M059J (cell line): ENCODE measurements at regions not wholly inside any gene's neighbourhood (a gene's known extent, or its start where the extent isn't known, plus 50 kb on each side); places are given as distances from the start of the nearest gene placed in this dataset.
"Not testable (repeated sequence)": the region's sequence is repeated elsewhere in the genome, so short reads cannot be mapped to it uniquely, and the experiment has no call there.

ENCODE experiments used
- DNase-seq: peaks from one replicate; pipeline ENCODE4 v3.0.0-alpha.2; 2012; ENCODE audit warnings: low read depth

DNA sequence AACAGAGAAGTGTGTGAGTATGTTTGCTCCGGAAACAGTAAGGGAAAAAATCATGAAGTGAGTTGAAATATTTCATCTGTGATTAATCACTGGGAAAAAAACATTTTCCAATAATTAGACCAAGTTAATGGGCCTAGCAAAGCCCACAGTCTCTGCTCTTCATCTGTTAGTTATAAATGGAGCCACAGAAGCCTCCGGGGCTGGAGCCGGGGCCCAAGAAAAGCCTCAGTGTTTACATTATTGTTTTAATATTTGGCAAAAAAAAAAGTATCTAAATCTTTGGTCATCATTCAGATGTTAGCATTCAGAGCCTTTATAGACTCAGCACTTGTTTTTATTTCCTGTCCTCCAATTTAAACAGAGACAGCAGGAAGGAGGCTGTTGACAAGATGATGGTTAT is 115.0 kb downstream of the UBE2U start:
- DNase-seq, result peak; percentile 13

DNA sequence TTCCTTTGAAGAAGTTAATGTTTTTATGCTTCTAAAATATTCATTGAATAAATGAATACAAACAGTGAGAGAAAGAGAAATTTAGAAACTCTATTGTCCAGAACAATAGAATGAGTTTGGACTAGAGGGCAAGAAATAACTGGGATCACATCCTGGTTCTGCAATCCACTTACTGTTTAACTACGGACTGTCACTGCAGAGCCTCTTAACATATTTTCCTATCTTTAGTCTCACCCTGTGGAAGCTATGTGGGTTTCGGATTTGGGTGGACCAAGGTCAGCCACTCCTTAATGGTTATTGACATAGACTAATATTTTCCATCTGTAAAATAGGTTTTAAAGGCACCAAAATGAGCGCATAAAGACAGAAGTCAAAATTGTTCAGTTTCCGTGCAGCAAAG is 116.6 kb downstream of the UBE2U start:
- DNase-seq, result no peak

- peak; percentile 27 for DNase-seq
These were observed 117.0 kb downstream of the UBE2U start for GRCh38 chr1:64320470-64320869.

GRCh38 chr1:64320922-64321614 is 117.6 kb downstream of the UBE2U start:
- no peak for DNase-seq

DNA sequence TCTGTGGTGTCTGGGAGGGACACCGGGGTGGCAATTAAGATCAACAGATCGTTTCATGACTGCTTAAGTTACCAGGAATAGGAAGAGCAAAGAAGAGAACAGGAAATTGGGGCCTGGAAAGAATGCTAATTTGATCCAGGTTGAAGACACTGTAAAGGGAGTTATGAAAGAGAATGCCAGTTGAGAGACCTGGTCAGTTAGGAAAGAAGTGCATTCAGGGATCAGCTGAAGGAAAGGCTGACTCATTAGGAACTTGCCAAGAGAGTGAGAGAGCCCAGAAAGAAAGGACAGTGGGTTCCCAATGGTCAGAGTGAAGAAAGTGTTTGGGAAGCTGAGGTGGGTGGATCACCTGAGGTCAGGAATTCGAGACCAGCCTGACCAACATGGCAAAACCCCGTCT is 119.6 kb downstream of the UBE2U start:
- DNase-seq, result peak; percentile 38

- DNase-seq, result no peak
These were observed 120.5 kb downstream of the UBE2U start for GRCh38 chr1:64323882-64324281.

GRCh38 chr1:64325856-64326255 is 122.4 kb downstream of the UBE2U start:
- DNase-seq, result no peak

DNA sequence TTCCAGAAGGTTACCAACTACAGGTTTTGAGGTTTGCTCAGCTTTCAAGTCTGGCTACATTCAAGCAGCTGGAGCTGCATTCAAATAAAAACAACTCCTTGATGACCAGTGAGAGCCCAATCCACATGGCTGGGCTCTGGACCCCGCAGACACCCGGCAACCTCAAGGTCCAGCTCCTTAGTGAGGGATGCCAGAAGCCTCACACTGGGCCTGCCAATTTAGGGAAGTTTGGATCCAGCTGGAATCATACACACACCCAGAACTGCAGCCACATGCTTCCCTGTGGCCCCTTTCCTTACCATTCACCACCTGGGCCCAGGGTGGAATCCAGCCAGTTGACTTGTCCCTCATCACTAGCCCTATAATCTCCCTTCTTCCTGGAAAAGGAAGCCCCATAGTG is 123.7 kb downstream of the UBE2U start:
- DNase-seq, result no peak

DNA sequence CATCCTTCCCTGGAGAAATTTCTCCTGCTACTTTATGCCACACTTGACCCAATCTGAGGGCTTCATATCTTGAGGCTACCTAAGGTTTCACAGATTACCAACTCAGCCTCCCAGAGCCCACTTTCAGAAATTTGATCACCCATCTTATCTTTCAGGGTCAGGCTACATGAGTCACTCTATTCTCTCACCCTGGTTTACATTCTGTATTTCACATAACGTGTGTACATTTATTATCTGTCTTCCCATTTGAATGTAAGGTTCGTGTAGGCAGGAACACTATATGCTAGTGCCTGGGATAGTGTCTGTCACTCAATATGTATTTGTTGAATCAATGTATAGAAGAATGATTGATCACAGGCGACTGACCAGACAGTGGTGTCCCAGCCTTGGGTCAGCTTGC is 124.8 kb downstream of the UBE2U start:
- DNase-seq, result no peak

GRCh38 chr1:64330839-64331238 is 127.4 kb downstream of the UBE2U start:
- DNase-seq, result no peak

- no peak for DNase-seq
These were observed 132.2 kb downstream of the UBE2U start for GRCh38 chr1:64335636-64336035.

DNA sequence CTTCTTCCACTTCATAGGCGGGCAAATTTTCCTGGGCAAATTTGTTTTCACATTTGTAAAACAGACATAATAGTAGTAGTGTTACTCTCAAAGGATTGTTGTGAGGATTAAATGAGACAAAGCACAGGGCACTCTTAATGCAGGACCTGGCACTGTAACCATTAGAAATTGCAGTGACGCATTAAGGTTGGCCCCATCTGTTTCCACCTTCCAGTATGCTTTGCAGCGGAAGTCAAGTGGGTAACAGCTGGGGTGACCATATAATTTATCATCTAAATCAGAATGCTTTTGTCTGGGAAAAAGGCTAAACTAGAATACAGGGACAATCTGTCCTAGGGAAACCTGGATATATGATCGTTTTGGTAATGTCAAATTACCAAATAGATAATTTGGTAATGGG is 132.5 kb upstream of the CACHD1 start:
- no peak for DNase-seq

DNA sequence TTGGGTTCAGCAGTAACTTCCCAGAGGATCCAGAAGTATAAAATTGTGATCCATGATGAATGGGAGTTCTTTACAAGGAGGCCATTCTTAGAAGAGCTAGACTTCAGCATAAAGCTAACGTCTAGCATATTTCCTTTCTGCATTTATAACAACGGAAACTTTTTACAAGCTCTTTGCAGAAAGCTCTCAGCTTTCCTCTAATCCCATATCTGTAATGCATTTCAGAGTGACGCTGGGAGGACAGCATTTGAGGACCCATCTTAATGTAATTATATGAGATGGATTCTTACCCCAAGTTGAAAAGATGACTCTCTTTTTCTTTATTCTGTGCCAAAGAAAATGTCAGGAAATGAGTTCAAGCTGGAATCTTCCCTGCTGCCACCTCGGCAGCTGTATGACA is 132.0 kb upstream of the CACHD1 start:
- no peak for DNase-seq

DNA sequence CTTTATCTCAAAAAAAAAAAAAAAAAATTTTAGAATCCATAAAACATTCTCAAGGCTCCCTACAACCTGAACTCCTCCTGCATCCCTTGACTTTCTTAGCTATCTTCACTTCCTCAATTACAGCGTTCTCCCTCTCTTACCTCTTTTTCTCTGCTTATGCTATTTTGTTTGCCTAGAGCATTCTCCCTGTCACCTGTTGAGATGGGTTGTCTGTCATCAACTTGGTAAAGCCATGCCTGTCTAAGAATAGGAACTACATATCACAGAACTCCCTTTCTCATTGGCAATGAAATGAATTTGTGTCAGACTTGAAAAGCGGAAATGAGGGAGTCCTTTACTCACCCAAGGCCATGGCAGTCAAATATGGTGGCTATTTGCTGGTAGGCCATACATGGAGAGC is 129.6 kb upstream of the CACHD1 start:
- DNase-seq, result no peak

- DNase-seq, result peak; percentile 99
These were observed 126.7 kb upstream of the CACHD1 start for GRCh38 chr1:64343105-64343822.

DNA sequence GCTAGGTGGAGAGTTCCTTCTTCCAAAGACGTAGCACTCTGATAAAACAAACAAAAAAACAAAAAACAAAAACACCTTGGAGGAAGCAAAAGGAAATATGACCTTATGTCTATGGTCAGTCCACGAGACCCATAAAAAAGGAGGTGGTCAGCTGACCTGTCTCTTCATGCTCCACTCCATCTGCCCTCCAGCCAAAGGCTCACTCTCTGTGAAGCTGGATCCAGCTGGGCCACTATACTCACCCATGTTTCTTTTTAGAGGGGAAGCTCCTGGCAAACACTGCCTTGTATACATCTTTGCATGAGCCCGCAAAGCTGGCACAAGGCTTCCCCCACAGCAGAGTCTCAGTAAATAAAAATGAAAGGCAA is 126.1 kb upstream of the CACHD1 start:
- DNase-seq, result no peak

DNA sequence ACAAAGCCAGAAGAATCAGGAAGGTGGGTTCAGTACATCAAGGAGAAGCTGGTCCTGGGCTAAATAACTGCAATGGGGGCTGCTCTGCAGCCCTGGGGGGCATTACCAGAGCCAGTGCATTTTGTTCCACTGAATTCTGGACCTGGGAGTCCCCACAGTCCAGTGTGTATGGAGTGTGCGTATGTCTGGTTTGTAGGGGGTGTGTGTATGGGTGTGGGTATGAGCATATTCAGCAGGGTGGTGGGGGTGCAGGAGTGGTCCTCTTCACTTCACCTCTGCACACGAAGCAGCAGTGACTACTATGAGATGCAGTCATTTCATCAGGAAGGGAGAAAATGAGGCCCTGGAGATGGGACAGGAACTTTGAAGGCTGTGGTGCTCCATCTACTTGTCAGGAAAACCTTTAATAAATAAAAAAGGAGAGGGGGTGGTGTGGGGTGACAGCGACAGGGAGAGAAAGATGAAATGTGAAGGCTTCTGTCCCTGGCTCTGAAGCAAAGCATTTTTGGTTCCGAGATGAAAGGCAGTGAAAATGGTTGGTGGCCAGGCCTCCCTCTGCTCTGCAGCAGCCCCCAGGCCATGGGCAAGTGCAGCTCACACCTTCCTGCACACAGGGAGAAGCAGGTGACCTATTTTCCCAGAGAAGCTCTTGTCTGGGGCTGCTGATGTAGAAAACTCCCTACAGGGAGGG is 121.5 kb upstream of the CACHD1 start:
- DNase-seq, result no peak

DNA sequence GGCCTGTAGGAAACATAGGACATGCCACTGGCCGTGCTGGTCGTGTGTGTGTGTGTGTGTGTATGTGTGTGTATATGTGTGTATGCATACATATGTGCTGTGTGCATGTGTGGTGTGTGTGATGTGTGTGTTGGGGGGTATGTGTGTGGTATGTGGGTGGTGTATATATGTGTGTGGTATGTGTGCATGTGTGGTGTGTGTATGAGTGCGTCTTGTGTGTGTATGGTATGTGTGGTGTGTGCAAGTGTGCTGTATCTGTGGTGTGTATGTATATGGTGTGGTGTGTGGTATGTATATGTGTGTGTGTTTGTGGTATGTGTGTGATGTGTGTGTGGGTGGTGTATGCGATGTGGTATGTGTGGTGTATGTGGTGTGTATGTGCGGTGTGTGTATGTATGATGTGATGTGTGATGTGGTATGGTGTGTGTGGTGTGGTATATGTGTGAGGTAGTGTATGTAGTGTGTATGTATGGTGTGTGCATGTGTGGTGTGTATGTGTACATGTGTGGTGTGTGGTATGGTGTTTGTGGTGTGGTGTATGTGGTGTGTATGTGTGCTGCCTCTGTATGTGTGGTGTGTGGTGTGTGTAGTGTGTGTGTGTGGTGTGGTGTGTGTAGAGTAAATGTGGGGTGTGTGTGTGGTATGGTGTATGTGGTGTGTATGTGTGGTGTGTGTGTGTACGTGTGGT is 120.8 kb upstream of the CACHD1 start:
- no peak for DNase-seq

DNA sequence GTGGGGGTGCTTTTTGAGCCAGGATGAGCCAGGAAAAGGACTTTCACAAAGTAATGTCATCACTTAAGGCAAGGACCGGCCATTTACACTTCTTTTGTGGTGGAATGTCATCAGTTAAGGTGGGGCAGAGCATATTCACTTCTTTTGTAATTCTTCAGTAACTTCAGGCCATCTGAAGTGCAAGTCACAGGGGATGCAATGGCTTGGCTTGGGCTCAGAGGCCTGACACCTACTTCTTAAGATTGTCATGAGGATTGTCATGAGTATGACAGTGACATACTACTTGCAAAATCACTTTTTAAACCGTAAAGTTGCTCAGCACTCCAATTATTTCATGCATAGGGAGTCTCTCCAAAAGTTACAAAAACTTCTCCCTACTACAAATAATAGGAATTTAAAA is 114.4 kb upstream of the CACHD1 start:
- not testable (repeated sequence) for DNase-seq

DNA sequence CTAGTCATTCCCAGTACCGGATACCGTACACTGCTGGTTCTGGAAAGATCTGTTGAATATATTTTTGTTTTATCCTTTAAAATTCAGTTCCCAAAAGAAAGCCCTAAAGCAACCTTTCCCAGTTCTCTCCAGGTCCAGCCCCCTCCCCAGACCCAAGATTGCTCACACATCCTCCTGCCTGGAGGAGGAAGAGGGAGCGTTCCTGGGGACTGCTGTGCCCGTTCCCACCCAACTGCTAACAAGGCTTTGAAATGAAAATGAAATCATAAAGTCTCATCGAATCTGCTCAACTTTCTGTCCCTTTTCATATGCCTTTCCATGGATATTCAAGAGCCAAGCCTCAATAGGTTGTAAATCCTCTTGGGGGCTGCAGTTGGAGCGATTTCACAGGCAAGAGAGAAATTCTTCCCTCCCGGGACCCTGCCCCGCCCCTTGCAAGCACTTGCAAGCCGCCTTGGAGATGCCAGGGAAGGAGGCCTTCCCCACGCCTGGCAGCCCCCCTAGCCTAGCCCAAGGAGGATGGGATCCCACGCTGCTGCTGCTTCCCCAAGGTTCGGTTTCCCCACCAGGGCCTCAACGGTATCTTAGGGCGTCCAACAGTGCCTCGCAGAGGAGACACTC is 113.2 kb upstream of the CACHD1 start:
- no peak for DNase-seq

- DNase-seq, result no peak
These were observed 112.5 kb upstream of the CACHD1 start for GRCh38 chr1:64357422-64357821.

DNA sequence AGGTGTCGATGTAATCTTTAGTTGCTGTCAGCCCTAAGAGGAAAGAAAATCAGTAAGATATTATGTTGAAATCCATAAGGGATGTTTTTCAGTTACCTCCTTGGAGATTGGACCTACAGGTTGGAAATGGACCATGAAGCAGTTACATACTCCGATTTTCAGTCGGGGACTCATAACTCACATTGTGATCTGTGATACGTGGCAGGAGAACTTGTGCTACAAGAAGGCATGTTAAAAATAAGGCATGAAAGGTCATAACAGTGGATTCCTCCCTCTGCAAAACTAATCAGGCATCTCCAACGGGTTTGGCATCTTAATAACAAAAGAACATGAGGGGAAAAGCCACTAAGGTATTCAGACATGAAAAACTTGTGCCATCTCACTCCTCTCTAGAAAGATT is 111.2 kb upstream of the CACHD1 start:
- no peak for DNase-seq
